DMS 273 treated with DMSO at 0.1 percent for 48 hours (cell line): ENCODE measurements at regions not wholly inside any gene's neighbourhood (a gene's known extent, or its start where the extent isn't known, plus 50 kb on each side); places are given as distances from the start of the nearest gene placed in this dataset.

Source experiments
- DNase-seq: peaks from one replicate; lab custom pipeline; 2025; lab: John Stamatoyannopoulos, UW

GRCh38 chr11:42047637-42048555 is 588.4 kb upstream of the LRRC4C start:
- DNase-seq, result no peak

GRCh38 chr11:42049186-42049585 is 589.7 kb upstream of the LRRC4C start:
- no peak for DNase-seq

DNA sequence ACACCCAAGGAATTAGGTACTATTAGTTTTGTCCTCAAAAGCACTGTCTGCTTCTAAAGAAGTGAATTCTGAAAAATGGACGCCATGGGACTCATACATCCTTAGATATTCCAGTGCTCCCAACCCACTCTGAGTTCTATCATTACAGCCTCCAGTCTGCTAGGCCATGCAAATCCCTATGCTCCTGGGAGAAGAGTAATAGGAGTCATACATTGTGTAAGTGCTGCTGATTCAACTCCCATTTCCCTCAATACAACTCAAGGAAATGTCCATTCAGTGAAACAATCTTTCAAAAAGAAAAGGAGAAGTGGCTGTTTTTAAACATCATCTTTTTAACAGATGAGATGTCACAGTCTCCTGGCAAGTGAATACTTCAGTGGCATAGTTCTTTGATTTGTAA is 590.2 kb upstream of the LRRC4C start:
- no peak for DNase-seq

GRCh38 chr11:42054351-42054900 is 595.0 kb upstream of the LRRC4C start:
- DNase-seq, result no peak

- DNase-seq, result no peak
Measured at GRCh38 chr11:42055606-42056005, 596.2 kb upstream of the LRRC4C start.

- no peak for DNase-seq
Measured at GRCh38 chr11:42058794-42059193, 599.3 kb upstream of the LRRC4C start.

GRCh38 chr11:42065199-42065598 is 605.7 kb upstream of the LRRC4C start:
- DNase-seq, result no peak

- DNase-seq, result no peak
Measured at GRCh38 chr11:42066113-42066512, 606.7 kb upstream of the LRRC4C start.

- DNase-seq, result no peak
Measured at GRCh38 chr11:42074306-42074705, 614.9 kb upstream of the LRRC4C start.

- DNase-seq, result no peak
Measured at GRCh38 chr11:42075180-42075579, 615.7 kb upstream of the LRRC4C start.

DNA sequence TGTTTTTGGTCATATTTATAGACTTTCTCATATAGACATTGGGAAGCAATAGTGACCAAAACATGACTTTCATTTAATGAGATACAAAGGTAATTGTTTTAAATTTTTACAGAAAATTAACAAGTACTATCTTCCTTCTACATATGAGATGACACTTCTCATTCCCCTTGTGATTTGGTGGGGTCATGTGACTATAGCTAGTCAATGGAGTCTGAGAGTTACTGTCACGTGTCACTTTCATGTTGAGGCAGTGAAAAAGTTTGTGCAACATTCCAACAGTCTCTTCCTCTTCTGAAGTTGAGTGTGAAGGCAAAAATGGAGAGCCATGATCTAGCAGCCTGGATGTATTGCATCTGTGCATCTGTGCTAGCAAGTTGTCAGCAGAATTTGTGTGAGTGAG is 618.3 kb upstream of the LRRC4C start:
- DNase-seq, result no peak

DNA sequence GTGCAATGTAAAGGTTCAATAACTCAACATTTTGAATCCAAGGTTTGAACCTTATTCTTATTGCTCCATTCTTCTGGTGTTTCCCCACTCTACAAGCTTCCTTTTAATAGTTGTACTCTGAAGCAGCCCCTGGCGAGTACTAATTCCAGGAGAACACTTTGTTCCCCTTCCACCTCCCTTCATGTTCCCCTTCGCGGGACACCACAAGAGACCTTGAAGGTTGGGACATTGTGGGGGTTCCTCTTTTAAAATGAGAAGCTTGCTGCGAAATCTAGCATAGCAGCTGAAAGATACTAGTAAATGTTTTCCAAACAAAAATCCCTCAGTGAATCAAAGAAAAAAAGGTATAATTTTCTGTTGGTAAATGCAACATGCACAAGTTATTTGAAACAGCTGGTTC is 626.3 kb upstream of the LRRC4C start:
- no peak for DNase-seq

- no peak for DNase-seq
Measured at GRCh38 chr11:42093541-42093940, 634.1 kb upstream of the LRRC4C start.

DNA sequence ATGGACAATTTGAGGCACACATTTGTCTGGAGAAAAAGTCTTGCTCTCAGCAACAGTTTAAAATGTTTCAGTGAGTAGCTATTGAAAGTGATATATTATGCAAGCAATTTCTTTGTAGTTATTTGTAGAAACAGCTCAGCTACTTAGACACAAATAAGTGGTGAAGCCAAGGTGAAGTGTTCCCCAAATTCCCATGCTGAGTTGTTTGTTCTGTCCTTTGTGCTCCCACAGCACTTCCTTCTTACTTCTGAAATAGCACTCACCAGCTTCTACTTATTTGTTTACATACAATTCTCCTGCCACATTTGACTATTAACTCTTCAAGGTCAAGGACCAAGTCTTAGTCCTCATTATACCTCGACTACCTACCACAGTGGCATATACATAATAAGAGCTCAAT is 638.6 kb upstream of the LRRC4C start:
- no peak for DNase-seq

- DNase-seq, result no peak
Measured at GRCh38 chr11:42112866-42113265, 653.4 kb upstream of the LRRC4C start.

- no peak for DNase-seq
Measured at GRCh38 chr11:42114927-42115326, 655.5 kb upstream of the LRRC4C start.

GRCh38 chr11:42138454-42138853 is 679.0 kb upstream of the LRRC4C start:
- no peak for DNase-seq

GRCh38 chr11:42145311-42145710 is 685.9 kb upstream of the LRRC4C start:
- DNase-seq, result no peak

DNA sequence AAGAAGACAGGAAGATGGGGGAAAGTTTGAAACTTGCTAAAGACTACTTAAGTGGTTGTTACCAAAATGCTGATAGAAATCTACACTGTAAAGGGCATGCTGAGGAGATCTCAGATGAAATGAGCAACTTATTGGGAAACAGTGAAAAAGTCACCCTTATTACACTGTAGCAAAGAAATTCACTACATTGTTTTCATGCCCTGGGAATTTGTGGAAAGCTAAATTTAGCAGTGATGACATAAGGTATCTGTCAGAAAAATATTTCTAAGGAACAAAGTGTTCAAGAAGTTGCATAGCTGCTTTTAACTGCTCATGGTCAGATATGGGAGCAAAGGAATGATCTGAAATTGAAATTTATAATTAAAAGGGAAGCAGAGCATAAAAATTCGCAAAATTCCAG is 702.4 kb upstream of the LRRC4C start:
- no peak for DNase-seq

GRCh38 chr11:42169191-42169590 is 709.7 kb upstream of the LRRC4C start:
- DNase-seq, result no peak

- no peak for DNase-seq
Measured at GRCh38 chr11:42170601-42171000, 711.1 kb upstream of the LRRC4C start.

DNA sequence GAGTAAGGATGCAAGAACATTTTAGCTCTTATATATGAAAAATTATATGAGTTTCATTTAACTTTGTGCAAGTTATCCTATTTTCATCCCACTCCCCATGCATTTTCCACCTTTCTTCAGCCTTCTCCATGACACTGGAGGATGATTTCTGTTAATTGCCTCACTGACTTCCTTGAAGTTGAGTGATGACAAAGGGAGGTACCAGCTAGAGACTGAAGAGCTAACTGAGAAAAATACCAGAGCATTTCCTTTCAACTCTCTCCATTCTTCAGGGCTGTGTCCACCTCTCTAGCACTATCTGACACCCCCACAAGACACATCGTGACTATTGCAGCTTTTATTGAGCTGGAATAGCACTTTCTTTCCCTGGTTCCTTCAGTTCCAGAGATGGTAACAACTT is 711.6 kb upstream of the LRRC4C start:
- DNase-seq, result no peak

DNA sequence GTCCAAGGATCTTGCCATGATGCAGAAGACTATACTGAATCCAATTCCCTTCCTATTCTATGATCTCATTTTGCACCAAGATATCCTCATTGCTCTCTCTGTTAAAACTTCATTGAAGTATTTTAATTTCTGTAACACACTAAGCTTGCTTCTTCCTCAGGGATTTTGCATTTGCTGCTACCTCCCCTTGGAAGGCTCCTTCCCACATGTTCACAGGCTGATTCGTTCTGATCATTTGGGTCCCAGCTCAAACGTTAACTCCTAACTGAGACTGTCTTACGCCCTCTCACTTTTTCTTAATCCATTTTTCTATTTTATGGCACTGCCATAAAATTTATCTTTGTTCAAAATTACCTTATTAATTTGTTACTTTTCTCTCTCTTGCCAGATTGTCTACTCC is 713.0 kb upstream of the LRRC4C start:
- no peak for DNase-seq

- DNase-seq, result no peak
Measured at GRCh38 chr11:42175203-42175602, 715.8 kb upstream of the LRRC4C start.
